Esophagus muscularis mucosa (tissue), 4 donors: ENCODE measurements at regions not wholly inside any gene's neighbourhood (a gene's known extent, or its start where the extent isn't known, plus 50 kb on each side); places are given as distances from the start of the nearest gene placed in this dataset.

Experiments
- DNase-seq: peaks from one replicate; pipeline ENCODE4 v3.0.0-alpha.2; 2017; ENCODE audit errors: extremely low spot score
- H3K27ac ChIP-seq, 4 donors: fragments of 200-600 bp; sonication (generic); replicated peaks in 1 of 4; 1 replicate in 3 of 4; 2 replicates in 1 of 4; pipeline ENCODE4 v1.5.1; 2016 to 2019; ENCODE audit warnings: mild to moderate bottlenecking in 1 of 4
- H3K27me3 ChIP-seq, 4 donors: fragments of 200-600 bp; sonication (generic); one replicate each; pipeline versions ENCODE4 v1.5.1 to v1.6.0; 2016 to 2019
- H3K36me3 ChIP-seq, 4 donors: fragments of 200-600 bp; sonication (generic); one replicate each; pipeline ENCODE4 v1.5.1; 2016 to 2019
- H3K4me1 ChIP-seq, 4 donors: fragments of 200-600 bp; sonication (generic); one replicate each; pipeline ENCODE4 v1.5.1; 2016 to 2019
- H3K4me3 ChIP-seq, 4 donors: fragments of 200-600 bp; sonication (generic); 1 replicate in 2 of 4; 2 replicates in 2 of 4; pipeline ENCODE4 v1.5.1; 2016 to 2019; ENCODE audit warnings: mild to moderate bottlenecking in 4 of 4, moderate library complexity in 1 of 4
- H3K9me3 ChIP-seq, 4 donors: fragments of 200-600 bp; sonication (generic); 1 replicate in 3 of 4; 2 replicates in 1 of 4; pipeline ENCODE4 v1.5.1; 2016 to 2019
- EP300 ChIP-seq: sonication (generic); formaldehyde crosslinking; IDR thresholded peaks from one replicate; pipeline ENCODE4 v1.6.1; 2017; ENCODE audit warnings: antibody characterized with exemption
- POLR2A ChIP-seq: fragments of 450-650 bp; IDR thresholded peaks from one replicate; pipeline ENCODE4 v1.6.1; 2017; ENCODE audit warnings: antibody characterized with exemption, moderate library complexity, mild to moderate bottlenecking, low read depth
- POLR2AphosphoS5 ChIP-seq, 2 donors: sonication (generic); formaldehyde crosslinking; IDR thresholded peaks; one replicate each; pipeline ENCODE4 v1.6.1; 2017; ENCODE audit warnings: antibody characterized with exemption in 2 of 2
- WGBS: methylation state at CpG from one replicate; pipeline ENCODE4 v1.1.5; 2018; 5-methylcytosine and 5-hydroxymethylcytosine counted together
- intact Hi-C: fragments of 100-400 bp; cut with DNase I; formaldehyde crosslinking; loops from one replicate; pipeline ENCODE4 v1.15.1; 2023
- TF ChIP-seq, protein P1 (sequence below), 3 experiments: fragments of 200-600 bp in 2 of 3; fragments of 450-650 bp in 1 of 3; sonication (generic) in 2 of 3; IDR thresholded peaks; one replicate each; pipeline ENCODE4 v1.5.1; 2017 to 2019; ENCODE audit warnings: antibody characterized with exemption in 3 of 3, mild to moderate bottlenecking in 2 of 3, moderate library complexity in 1 of 3

DNA sequence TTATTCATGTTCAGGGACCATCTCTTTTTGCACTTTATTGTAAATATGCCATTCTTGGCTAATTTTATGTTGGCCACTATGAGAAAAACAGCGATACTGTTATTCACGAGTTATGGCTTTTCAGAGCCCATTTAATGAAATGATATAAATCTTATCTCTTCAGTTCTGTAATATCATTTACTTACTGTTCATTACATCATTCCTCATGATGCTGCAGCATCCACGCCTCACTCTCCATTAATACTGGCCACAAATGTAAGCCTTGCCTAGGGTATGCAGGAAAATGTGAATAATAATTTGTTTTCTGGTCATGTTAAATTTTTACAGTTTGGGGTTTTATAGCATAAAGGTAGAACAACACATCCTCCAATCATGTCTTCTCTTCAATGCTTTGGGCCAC is 639.6 kb downstream of the SMARCA1 start:
- H3K36me3 ChIP-seq: no peaks in the 10 kb centered on the region
- intact Hi-C loops: no loop called here
- H3K4me1 ChIP-seq: no peaks in the 10 kb centered on the region
- no peaks in the 10 kb centered on the region for H3K27me3 ChIP-seq
- DNase-seq: no peak
- H3K4me3 ChIP-seq: no peak overlapping the region
- WGBS: 72% methylated on average over 3 of the region's 3 CpGs
- no peak for TF ChIP-seq POLR2A
- no peak for TF ChIP-seq EP300
- no peak for TF ChIP-seq POLR2AphosphoS5 (IDR thresholded peaks at IDR 0.05)
- TF ChIP-seq, protein P1, sequence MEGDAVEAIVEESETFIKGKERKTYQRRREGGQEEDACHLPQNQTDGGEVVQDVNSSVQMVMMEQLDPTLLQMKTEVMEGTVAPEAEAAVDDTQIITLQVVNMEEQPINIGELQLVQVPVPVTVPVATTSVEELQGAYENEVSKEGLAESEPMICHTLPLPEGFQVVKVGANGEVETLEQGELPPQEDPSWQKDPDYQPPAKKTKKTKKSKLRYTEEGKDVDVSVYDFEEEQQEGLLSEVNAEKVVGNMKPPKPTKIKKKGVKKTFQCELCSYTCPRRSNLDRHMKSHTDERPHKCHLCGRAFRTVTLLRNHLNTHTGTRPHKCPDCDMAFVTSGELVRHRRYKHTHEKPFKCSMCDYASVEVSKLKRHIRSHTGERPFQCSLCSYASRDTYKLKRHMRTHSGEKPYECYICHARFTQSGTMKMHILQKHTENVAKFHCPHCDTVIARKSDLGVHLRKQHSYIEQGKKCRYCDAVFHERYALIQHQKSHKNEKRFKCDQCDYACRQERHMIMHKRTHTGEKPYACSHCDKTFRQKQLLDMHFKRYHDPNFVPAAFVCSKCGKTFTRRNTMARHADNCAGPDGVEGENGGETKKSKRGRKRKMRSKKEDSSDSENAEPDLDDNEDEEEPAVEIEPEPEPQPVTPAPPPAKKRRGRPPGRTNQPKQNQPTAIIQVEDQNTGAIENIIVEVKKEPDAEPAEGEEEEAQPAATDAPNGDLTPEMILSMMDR (IDR thresholded peaks at IDR 0.05): no peak
- no peaks in the 10 kb centered on the region for H3K9me3 ChIP-seq
- no peak overlapping the region for H3K27ac ChIP-seq

GRCh38 chrX:128870361-128870760 is 652.9 kb downstream of the SMARCA1 start:
- no peak for DNase-seq
- Histone ChIP-seq H3K4me1 (no peaks in the 10 kb centered on the region), H3K27ac (no peak overlapping the region), H3K36me3 (no peaks in the 10 kb centered on the region), H3K27me3 (no peaks in the 10 kb centered on the region), H3K9me3 (no peaks in the 10 kb centered on the region), H3K4me3 (no peak overlapping the region)
- TF ChIP-seq, protein P1 (IDR thresholded peaks at IDR 0.05): no peak
- intact Hi-C loops: no loop called here

- Histone ChIP-seq H3K9me3 (no peaks in the 10 kb centered on the region), H3K4me3 (no peak overlapping the region), H3K27me3 (no peaks in the 10 kb centered on the region), H3K27ac (no peak overlapping the region), H3K36me3 (no peaks in the 10 kb centered on the region), H3K4me1 (no peaks in the 10 kb centered on the region)
- intact Hi-C loops: no loop called here
- TF ChIP-seq, protein P1 (IDR thresholded peaks at IDR 0.05): no peak
- TF ChIP-seq EP300 (no peak), POLR2A (no peak), POLR2AphosphoS5 (IDR thresholded peaks at IDR 0.05) (no peak)
- WGBS: 74% methylated on average over 2 of the region's 2 CpGs
- DNase-seq: no peak
Measured at GRCh38 chrX:128862557-128862956, 660.7 kb downstream of the SMARCA1 start.

DNA sequence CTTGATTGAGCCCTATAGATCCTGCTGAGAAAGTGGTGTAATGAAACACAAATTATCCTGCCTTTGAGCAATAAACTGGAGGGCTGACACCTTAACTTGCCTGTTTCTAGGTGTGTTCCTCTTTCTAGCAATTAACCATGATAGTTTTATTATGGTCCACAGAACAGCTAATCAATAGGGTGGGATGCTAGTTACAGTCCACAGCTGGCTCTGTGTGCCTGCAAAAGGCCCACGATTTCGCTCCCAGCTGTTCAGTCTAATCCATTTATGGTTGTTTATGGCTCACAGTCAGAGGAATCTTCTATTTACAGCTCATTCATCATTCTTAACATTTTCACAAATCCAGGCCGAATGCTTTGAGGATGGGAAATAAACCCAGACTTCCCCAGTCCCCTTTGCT is 674.9 kb downstream of the SMARCA1 start:
- no peak for TF ChIP-seq POLR2AphosphoS5 (IDR thresholded peaks at IDR 0.05)
- no peak for TF ChIP-seq POLR2A
- TF ChIP-seq, protein P1 (IDR thresholded peaks at IDR 0.05): no peak
- TF ChIP-seq EP300: no peak
- H3K4me1 ChIP-seq: no peaks in the 10 kb centered on the region
- no peak for DNase-seq
- no peaks in the 10 kb centered on the region for H3K36me3 ChIP-seq
- no peaks in the 10 kb centered on the region for H3K27me3 ChIP-seq
- intact Hi-C loops: no loop called here
- no peak overlapping the region for H3K4me3 ChIP-seq
- WGBS: 32% methylated on average over 3 of the region's 3 CpGs
- H3K9me3 ChIP-seq: peaks cover 0 to 5% (median 0%) of the 10 kb centered on the region in 4 donors
- no peak overlapping the region for H3K27ac ChIP-seq

- H3K9me3 ChIP-seq: peaks cover 0 to 8% (median 0%) of the 10 kb centered on the region in 4 donors
- 78% methylated on average over 3 of the region's 3 CpGs for WGBS
- TF ChIP-seq POLR2AphosphoS5 (IDR thresholded peaks at IDR 0.05) (no peak), POLR2A (no peak), EP300 (no peak)
- TF ChIP-seq, protein P1 (IDR thresholded peaks at IDR 0.05): no peak
- H3K27me3 ChIP-seq: no peaks in the 10 kb centered on the region
- intact Hi-C loops: no loop called here
- no peak for DNase-seq
- no peaks in the 10 kb centered on the region for H3K4me1 ChIP-seq
- H3K36me3 ChIP-seq: no peaks in the 10 kb centered on the region
- H3K4me3 ChIP-seq: no peak overlapping the region
- H3K27ac ChIP-seq: no peak overlapping the region
Measured at GRCh38 chrX:128846385-128846784, 676.9 kb downstream of the SMARCA1 start.
